ENCODE measurements at regions not wholly inside any gene's neighbourhood (a gene's known extent, or its start where the extent isn't known, plus 50 kb on each side); places are given as distances from the start of the nearest gene placed in this dataset.
"Not testable (repeated sequence)": the region's sequence is repeated elsewhere in the genome, so short reads cannot be mapped to it uniquely, and the experiment has no call there.

GRCh38 chr2:175356901-175357300 lies 175.4 kb upstream of the ATP5MC3 start:
- H3K4me1 Mint-ChIP-seq: no peaks in the 10 kb centered on the region
- H3K27ac Mint-ChIP-seq: no peak overlapping the region
- H3K9me3 Mint-ChIP-seq: no peaks in the 10 kb centered on the region
- H3K36me3 Mint-ChIP-seq: no peaks in the 10 kb centered on the region
- H3K4me3 Mint-ChIP-seq: no peak overlapping the region
- peaks cover 16% of the 10 kb centered on the region for H3K27me3 Mint-ChIP-seq

GRCh38 chr2:175355246-175355645 lies 173.7 kb upstream of the ATP5MC3 start:
- no peaks in the 10 kb centered on the region for H3K36me3 Mint-ChIP-seq
- no peak overlapping the region for H3K27ac Mint-ChIP-seq
- H3K27me3 Mint-ChIP-seq: peaks cover 19% of the 10 kb centered on the region
- no peaks in the 10 kb centered on the region for H3K4me1 Mint-ChIP-seq
- no peak overlapping the region for H3K4me3 Mint-ChIP-seq
- H3K9me3 Mint-ChIP-seq: no peaks in the 10 kb centered on the region

- no peak overlapping the region for H3K27ac Mint-ChIP-seq
- H3K4me3 Mint-ChIP-seq: no peak overlapping the region
- peaks cover 27% of the 10 kb centered on the region for H3K27me3 Mint-ChIP-seq
- no peaks in the 10 kb centered on the region for H3K36me3 Mint-ChIP-seq
- no peaks in the 10 kb centered on the region for H3K4me1 Mint-ChIP-seq
- no peaks in the 10 kb centered on the region for H3K9me3 Mint-ChIP-seq
Observed at GRCh38 chr2:175353275-175353674, 171.8 kb upstream of the ATP5MC3 start.

GRCh38 chr2:175351512-175351911 lies 170.0 kb upstream of the ATP5MC3 start:
- Mint-ChIP-seq H3K27me3 (peaks cover 27% of the 10 kb centered on the region), H3K9me3 (peaks cover 4% of the 10 kb centered on the region)

GRCh38 chr2:175350105-175350504 lies 168.6 kb upstream of the ATP5MC3 start:
- H3K27me3 Mint-ChIP-seq: peaks cover 31% of the 10 kb centered on the region

More at GRCh38 chr2:175351512-175351911, 170.0 kb upstream of the ATP5MC3 start:
- Mint-ChIP-seq H3K27ac (no peak overlapping the region), H3K4me1 (no peaks in the 10 kb centered on the region), H3K36me3 (no peaks in the 10 kb centered on the region), H3K4me3 (no peak overlapping the region)

GRCh38 chr2:175342085-175342484 lies 160.6 kb upstream of the ATP5MC3 start:
- Mint-ChIP-seq H3K27me3 (peaks cover 14% of the 10 kb centered on the region), H3K4me3 (no peak overlapping the region), H3K36me3 (peaks cover 11% of the 10 kb centered on the region), H3K27ac (no peak overlapping the region), H3K9me3 (peaks cover 27% of the 10 kb centered on the region), H3K4me1 (no peaks in the 10 kb centered on the region)

More at GRCh38 chr2:175350105-175350504, 168.6 kb upstream of the ATP5MC3 start:
- H3K4me3 Mint-ChIP-seq: no peak overlapping the region
- H3K9me3 Mint-ChIP-seq: peaks cover 8% of the 10 kb centered on the region
- H3K36me3 Mint-ChIP-seq: no peaks in the 10 kb centered on the region
- H3K4me1 Mint-ChIP-seq: no peaks in the 10 kb centered on the region
- H3K27ac Mint-ChIP-seq: no peak overlapping the region

- no peaks in the 10 kb centered on the region for H3K4me1 Mint-ChIP-seq
- H3K9me3 Mint-ChIP-seq: no peaks in the 10 kb centered on the region
- no peak overlapping the region for H3K27ac Mint-ChIP-seq
- no peak overlapping the region for H3K4me3 Mint-ChIP-seq
- H3K27me3 Mint-ChIP-seq: no peaks in the 10 kb centered on the region
- H3K36me3 Mint-ChIP-seq: no peaks in the 10 kb centered on the region
Observed at GRCh38 chr2:175330195-175330594, 148.7 kb upstream of the ATP5MC3 start.

- H3K27me3 Mint-ChIP-seq: peaks cover 5% of the 10 kb centered on the region
- no peaks in the 10 kb centered on the region for H3K9me3 Mint-ChIP-seq
- no peak overlapping the region for H3K4me3 Mint-ChIP-seq
- H3K4me1 Mint-ChIP-seq: no peaks in the 10 kb centered on the region
- H3K36me3 Mint-ChIP-seq: no peaks in the 10 kb centered on the region
- H3K27ac Mint-ChIP-seq: no peak overlapping the region
Observed at GRCh38 chr2:175326801-175327200, 145.3 kb upstream of the ATP5MC3 start.

- not testable (repeated sequence) for H3K27me3 Mint-ChIP-seq, H3K27ac Mint-ChIP-seq, H3K4me1 Mint-ChIP-seq, H3K4me3 Mint-ChIP-seq, H3K36me3 Mint-ChIP-seq, H3K9me3 Mint-ChIP-seq
Observed at GRCh38 chr2:175326164-175326563, 144.7 kb upstream of the ATP5MC3 start.

- Mint-ChIP-seq H3K4me3 (no peak overlapping the region), H3K36me3 (no peaks in the 10 kb centered on the region), H3K27me3 (peaks cover 10% of the 10 kb centered on the region), H3K9me3 (no peaks in the 10 kb centered on the region), H3K27ac (no peak overlapping the region), H3K4me1 (no peaks in the 10 kb centered on the region)
Observed at GRCh38 chr2:175323162-175323561, 141.7 kb upstream of the ATP5MC3 start.

- peaks cover 11% of the 10 kb centered on the region for H3K27me3 Mint-ChIP-seq
- no peak overlapping the region for H3K4me3 Mint-ChIP-seq
- H3K36me3 Mint-ChIP-seq: no peaks in the 10 kb centered on the region
- no peaks in the 10 kb centered on the region for H3K9me3 Mint-ChIP-seq
- no peak overlapping the region for H3K27ac Mint-ChIP-seq
- H3K4me1 Mint-ChIP-seq: no peaks in the 10 kb centered on the region
Observed at GRCh38 chr2:175318542-175318941, 137.0 kb upstream of the ATP5MC3 start.

GRCh38 chr2:175317751-175318150 lies 136.2 kb upstream of the ATP5MC3 start:
- peaks cover 13% of the 10 kb centered on the region for H3K27me3 Mint-ChIP-seq
- no peaks in the 10 kb centered on the region for H3K36me3 Mint-ChIP-seq
- H3K4me1 Mint-ChIP-seq: no peaks in the 10 kb centered on the region
- H3K9me3 Mint-ChIP-seq: no peaks in the 10 kb centered on the region
- no peak overlapping the region for H3K27ac Mint-ChIP-seq
- H3K4me3 Mint-ChIP-seq: no peak overlapping the region

GRCh38 chr2:175312137-175312536 lies 130.6 kb upstream of the ATP5MC3 start:
- Mint-ChIP-seq H3K36me3 (no peaks in the 10 kb centered on the region), H3K27ac (no peak overlapping the region), H3K27me3 (peaks cover 12% of the 10 kb centered on the region)

GRCh38 chr2:175310813-175311504 lies 129.4 kb upstream of the ATP5MC3 start:
- Mint-ChIP-seq H3K9me3 (no peaks in the 10 kb centered on the region), H3K27me3 (peaks cover 10% of the 10 kb centered on the region), H3K4me1 (no peaks in the 10 kb centered on the region), H3K36me3 (no peaks in the 10 kb centered on the region), H3K4me3 (no peak overlapping the region), H3K27ac (no peak overlapping the region)

More at GRCh38 chr2:175312137-175312536, 130.6 kb upstream of the ATP5MC3 start:
- no peak overlapping the region for H3K4me3 Mint-ChIP-seq
- no peaks in the 10 kb centered on the region for H3K4me1 Mint-ChIP-seq
- H3K9me3 Mint-ChIP-seq: no peaks in the 10 kb centered on the region

GRCh38 chr2:175309799-175310198 lies 128.3 kb upstream of the ATP5MC3 start:
- no peaks in the 10 kb centered on the region for H3K9me3 Mint-ChIP-seq
- no peaks in the 10 kb centered on the region for H3K4me1 Mint-ChIP-seq
- H3K4me3 Mint-ChIP-seq: no peak overlapping the region
- H3K36me3 Mint-ChIP-seq: no peaks in the 10 kb centered on the region
- H3K27ac Mint-ChIP-seq: no peak overlapping the region
- peaks cover 11% of the 10 kb centered on the region for H3K27me3 Mint-ChIP-seq

- no peaks in the 10 kb centered on the region for H3K9me3 Mint-ChIP-seq
- H3K36me3 Mint-ChIP-seq: no peaks in the 10 kb centered on the region
- H3K4me1 Mint-ChIP-seq: no peaks in the 10 kb centered on the region
- no peak overlapping the region for H3K4me3 Mint-ChIP-seq
- H3K27ac Mint-ChIP-seq: no peak overlapping the region
- H3K27me3 Mint-ChIP-seq: peaks cover 11% of the 10 kb centered on the region
Observed at GRCh38 chr2:175308005-175308404, 126.5 kb upstream of the ATP5MC3 start.

GRCh38 chr2:175304541-175304940 lies 123.0 kb upstream of the ATP5MC3 start:
- Mint-ChIP-seq H3K27me3 (peaks cover 8% of the 10 kb centered on the region), H3K27ac (no peak overlapping the region), H3K36me3 (no peaks in the 10 kb centered on the region), H3K9me3 (no peaks in the 10 kb centered on the region), H3K4me1 (no peaks in the 10 kb centered on the region), H3K4me3 (no peak overlapping the region)

Data from activated naive CD4-positive, alpha-beta T cell treated with anti-CD3 and anti-CD28 coated beads, Interleukin-2, amount 50 U/mL, for 24 hours (primary cell).